ENCODE measurements at regions not wholly inside any gene's neighbourhood (a gene's known extent, or its start where the extent isn't known, plus 50 kb on each side); places are given as distances from the start of the nearest gene placed in this dataset.

GRCh38 chr11:113591117-113591516, 115.0 kb downstream of the TMPRSS5 start:
- no peak for TF ChIP-seq PATZ1 (CRISPR knock-in tag; IDR thresholded peaks at IDR 0.05; ENCODE audit: borderline replicate concordance)
- no peak for TF ChIP-seq BACH2 (CRISPR knock-in tag; IDR thresholded peaks at IDR 0.05; ENCODE audit: borderline replicate concordance)
- TF ChIP-seq RARB (CRISPR knock-in tag; IDR thresholded peaks at IDR 0.05), result no peak
- TF ChIP-seq CSRNP3 (CRISPR knock-in tag; IDR thresholded peaks at IDR 0.05), result peak; percentile 88
- TF ChIP-seq ZFP3 (CRISPR knock-in tag; IDR thresholded peaks at IDR 0.05), result no peak
- TF ChIP-seq SNAI2 (CRISPR knock-in tag; IDR thresholded peaks at IDR 0.05), result peak; percentile 84; the same call in 1 of the 2 replicates
- TF ChIP-seq CSDC2 (CRISPR knock-in tag; IDR thresholded peaks at IDR 0.05), result no peak
- TF ChIP-seq ARNTL (CRISPR knock-in tag; IDR thresholded peaks at IDR 0.05; ENCODE audit: borderline replicate concordance, low read depth), result no peak
- TF ChIP-seq ISL1 (CRISPR knock-in tag; IDR thresholded peaks at IDR 0.05), result peak; percentile 28; the same call in 1 of the 2 replicates
- peak; percentile 100 for TF ChIP-seq TCF4 (CRISPR knock-in tag; IDR thresholded peaks at IDR 0.05; ENCODE audit: borderline replicate concordance)
- no peak for TF ChIP-seq ZFP30 (CRISPR knock-in tag; IDR thresholded peaks at IDR 0.05)
- 0 out of 2 replicates have a peak, but pooled peaks have one; percentile 64 for TF ChIP-seq ZNF565 (CRISPR knock-in tag; conservative IDR thresholded peaks at IDR 0.05; ENCODE audit: low read depth)
- TF ChIP-seq ESRRG (CRISPR knock-in tag; IDR thresholded peaks at IDR 0.05), result no peak
- TF ChIP-seq CREB5 (CRISPR knock-in tag; IDR thresholded peaks at IDR 0.05; ENCODE audit: low read depth), result 0 out of 2 replicates have a peak, but pooled peaks have one; percentile 19
